ENCODE measurements at regions not wholly inside any gene's neighbourhood (a gene's known extent, or its start where the extent isn't known, plus 50 kb on each side); places are given as distances from the start of the nearest gene placed in this dataset.
"Not testable (repeated sequence)": the region's sequence is repeated elsewhere in the genome, so short reads cannot be mapped to it uniquely, and the experiment has no call there.

DNA sequence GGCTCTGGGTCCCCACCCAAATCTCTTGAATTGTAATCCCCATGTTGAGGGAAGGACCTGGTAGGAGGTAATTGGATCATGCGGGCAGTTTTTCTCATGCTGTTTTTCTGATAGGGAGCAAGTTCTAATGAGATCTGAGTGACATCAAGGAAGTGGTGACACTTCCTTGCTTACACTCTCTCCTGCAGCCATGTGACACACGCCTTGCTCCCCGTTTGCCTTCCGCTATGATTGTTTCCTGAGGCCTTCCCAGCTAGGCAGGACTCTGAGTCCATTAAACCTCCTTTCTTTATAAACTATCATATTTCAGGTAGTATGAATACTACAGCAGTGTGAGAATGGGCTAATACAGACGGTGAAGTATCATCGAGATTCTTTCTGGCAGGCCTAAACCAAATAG lies 1040.4 kb upstream of the MIR17HG start:
- no peak for DNase-seq

DNA sequence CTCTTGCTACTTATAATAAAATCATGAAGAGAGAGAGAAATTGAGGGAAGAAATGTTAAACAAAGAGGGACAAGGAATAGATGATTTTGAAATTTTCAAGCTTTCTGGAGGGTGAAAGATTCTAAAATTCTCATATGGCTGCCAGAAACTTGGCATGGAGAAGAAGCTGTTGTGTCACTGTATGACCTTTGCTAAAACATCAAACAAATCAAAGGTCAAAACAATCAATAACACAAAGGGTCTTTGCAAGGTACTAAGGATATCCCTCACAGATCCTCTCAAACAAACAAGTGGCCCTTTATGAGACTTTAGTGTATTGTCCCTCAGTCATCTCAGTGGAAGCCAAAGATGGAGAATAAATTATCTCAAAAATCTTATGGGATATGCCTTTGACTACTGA lies 1039.2 kb upstream of the MIR17HG start:
- no peak for DNase-seq

DNA sequence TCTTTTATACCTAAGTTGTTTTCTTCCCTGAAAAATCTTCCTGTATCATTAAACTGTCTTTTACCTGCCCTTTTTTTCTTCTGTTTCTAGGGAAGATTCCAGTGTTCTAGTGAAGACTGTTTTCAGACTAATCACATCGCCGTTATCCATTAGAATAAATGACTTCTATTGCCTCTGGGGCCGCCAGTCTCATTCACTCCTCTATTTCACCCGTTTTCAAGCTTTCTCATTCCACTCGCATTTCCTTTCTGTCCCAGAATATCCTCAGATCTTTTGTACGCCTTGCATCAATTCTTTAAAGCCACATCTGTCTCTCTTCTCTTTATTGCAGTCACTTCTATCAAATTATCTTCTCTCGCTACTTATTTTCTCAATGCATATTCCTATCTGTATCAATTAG lies 1035.6 kb upstream of the MIR17HG start:
- DNase-seq = no peak

DNA sequence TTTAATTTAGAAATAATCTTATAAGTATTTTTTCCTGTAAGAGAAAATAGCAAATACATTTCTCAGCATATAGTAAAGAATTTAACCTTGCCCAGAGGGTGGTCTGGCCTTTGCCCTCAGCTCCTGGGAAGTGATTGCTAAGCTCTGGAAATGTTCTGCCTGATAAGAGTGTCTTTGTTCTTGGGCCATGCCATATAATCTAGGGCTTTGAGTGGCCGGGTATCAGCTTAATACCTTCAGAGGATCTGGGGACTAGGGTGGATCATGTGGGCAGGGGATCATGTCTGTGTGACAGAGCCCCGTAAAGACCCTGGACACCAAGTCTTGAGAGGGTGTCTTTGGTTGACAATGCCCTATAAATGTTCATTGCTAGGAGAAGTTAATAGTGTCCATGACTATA lies 1032.4 kb upstream of the MIR17HG start:
- no peak for DNase-seq

DNA sequence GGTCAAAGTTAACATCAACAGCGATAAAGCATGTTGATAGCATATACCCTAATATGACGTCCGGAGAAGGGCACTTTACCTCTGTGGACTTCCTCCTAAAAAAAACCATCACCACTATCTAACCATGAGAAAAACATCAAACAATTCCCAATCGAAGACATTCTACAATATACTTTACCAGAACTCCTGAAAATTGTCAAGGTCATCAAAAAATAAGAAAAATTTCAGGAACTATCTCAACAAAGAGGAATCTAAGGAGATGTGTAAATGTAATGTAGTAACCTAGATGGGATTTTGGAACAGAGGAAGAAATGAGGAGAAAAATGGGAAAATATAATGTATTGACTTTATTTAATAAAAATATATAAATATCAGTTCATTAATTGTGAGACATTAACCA lies 1026.8 kb upstream of the MIR17HG start:
- DNase-seq = no peak

DNA sequence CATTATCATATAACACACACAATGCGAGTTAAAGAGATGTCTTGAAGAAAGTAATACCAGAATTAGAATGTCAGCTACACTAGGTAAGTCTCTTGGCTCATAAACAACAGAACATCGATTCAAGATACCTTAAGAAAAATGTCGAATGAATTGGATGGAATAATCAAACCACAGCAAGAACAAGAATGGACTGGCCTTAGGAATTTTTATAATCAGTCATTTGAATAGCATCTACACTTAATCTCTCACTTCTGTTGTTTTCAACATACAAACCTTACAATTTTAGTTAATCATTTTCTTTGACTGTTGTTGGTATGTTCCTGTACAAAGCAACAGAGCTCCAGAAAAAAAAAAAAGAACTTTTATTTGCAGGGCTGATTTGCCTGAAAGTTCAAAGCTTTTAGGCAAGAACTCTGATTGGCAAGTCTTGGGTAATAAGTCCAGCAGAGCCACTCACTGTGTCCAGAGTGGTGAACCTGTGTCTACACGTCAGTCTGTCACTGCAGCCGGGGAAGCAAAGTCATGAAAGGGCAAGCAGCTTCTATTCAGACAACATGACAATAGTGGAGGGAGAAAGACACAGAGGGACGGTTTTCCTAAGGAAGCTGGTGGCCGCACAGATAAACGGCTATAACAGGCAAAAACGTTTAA lies 1026.1 kb upstream of the MIR17HG start:
- DNase-seq = no peak

DNA sequence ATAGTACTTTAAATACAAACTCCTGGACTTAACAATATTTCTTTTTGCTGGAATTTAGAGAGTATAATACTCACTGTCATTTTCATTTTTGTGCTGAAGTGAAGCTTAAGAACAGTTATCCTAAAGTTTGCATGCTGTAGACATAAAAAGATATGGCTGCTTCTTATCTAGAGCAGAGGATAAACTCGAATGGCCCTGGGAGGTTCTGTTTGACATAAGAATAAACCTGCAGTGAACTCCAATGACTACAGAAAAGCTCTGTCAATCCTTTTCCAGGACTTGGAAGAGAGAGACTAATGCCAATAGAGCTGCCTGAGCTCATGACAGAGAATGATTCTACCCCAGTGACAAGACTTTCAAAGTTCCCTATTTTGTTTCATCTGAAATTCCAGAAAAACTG lies 1017.8 kb upstream of the MIR17HG start:
- no peak for DNase-seq

DNA sequence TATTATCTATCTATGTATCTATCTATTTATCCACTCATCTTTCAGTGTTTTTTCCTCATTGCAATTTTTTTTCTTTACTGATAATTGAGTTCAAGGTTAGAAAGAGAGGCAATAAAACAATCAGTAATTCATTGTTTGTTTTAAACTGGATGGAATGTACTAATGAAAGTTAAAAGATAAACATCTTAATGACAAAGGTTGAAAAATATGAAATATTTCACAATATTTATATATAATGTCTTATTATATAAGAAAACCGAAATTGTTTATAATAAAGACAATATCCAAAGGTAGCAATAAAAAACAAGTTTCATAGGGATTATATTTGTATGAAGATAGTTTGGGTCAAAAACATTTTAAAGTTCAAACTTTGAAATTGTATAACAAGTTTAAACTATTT lies 1015.5 kb upstream of the MIR17HG start:
- no peak for DNase-seq

DNA sequence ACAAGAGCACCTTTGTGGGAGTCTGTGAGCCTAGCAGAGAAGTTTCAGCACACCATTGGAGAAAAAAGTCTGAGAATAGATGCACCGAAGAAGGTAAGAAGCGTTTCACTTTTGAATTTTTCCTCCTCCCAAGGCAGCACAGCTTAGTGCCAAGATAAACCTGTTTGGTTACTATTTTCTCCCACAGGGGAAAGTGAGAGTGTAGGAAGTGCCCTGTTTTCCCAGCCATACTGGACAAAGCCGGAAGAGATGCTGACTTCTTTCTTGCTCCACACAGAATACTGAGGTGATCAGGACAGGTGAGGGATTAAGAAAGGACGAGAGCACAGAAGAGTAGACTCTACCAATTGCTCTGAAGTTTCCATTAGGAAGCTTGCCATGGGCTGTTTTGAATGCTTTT lies 1011.0 kb upstream of the MIR17HG start:
- no peak for DNase-seq

DNA sequence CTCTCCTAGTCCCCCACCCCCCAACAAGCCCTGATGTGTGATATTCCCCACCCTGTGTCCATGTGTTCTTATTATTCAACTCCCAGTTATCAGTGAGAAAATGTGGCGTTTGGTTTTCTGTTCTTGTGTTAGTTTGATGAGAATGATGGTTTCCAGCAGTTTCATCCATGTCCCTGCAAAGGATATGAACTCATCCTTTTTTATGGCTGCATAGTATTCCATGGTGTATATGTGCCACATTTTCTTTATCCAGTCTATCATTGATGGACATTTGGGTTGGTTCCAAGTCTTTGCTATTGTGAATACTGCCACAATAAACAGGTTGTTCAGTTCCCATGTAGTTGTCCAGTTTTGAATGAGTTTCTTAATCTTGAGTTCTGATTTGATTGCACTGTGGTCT lies 1006.1 kb upstream of the MIR17HG start:
- not testable (repeated sequence) for DNase-seq

DNA sequence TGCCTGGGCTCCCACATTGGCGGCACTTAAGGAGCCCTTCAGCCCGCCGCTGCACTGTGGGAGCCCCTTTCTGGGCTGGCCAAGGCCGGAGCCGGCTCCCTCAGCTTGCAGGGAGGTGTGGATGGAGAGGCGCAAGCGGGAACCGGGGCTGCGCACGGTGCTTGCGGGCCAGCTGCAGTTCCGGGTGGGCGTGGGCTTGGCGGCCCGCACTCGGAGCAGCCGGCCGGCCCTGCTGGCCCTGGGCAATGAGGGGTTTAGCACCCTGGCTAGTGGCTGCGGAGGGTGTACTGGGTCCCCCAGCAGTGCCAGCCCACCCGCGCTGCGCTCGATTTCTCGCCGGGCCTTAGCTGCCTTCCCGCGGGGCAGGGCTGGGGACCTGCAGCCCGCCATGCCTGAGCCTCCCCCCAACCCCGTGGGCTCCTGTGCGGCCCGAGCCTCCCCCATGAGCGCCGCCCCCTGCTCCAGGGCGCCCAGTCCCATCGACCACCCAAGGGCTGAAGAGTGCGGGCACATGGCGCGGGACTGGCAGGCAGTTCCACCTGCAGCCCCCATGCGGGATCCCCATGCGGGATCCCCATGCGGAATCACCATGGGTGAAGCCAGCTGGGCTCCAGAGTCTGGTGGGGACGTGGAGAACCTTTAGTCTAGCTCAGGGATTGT lies 998.9 kb upstream of the MIR17HG start:
- not testable (repeated sequence) for DNase-seq

DNA sequence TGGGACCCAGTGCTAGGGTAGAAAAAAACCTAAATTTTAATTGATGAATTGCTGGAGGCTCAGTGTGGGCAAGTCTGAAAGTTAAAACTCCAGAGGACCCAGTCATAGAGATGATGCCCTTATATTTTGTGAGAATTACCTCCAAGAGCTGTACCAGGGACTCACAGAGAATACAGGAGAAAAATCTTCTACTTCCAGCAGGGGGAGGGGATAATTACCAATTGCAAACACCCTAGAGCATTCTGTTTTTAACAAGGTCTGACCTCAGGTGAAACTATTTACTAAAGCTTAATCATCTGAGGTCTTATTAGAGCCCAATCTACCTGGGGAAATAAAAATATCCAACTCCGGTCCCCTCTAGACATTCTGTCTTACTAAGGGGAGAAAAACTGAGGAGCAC lies 994.7 kb upstream of the MIR17HG start:
- DNase-seq = no peak

DNA sequence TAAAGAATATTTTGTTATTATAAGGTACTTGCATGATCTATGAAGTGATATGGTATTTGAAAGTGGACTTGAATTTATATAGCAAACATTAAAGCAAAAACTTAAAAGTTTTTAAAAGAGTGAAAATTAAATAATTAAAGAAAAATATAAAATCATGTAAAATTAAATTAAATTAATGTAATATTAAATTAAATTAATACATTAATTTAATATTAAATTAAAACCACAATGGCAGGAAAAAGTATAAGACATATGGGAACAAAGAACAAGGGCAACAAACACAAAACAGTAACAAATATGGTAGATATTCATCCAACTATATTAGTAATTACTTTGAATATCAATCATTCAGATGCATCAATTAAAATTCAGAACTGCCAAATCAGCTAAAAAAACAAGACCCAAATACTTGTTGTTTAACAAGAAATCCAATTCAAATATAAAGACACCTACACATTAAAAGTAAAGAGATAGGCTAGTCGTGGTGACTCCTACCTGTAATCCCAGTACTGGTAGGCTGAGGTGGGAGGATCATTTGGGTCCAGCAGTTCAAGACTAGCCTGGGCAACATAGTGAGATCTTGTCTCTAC lies 992.2 kb upstream of the MIR17HG start:
- DNase-seq = no peak

DNA sequence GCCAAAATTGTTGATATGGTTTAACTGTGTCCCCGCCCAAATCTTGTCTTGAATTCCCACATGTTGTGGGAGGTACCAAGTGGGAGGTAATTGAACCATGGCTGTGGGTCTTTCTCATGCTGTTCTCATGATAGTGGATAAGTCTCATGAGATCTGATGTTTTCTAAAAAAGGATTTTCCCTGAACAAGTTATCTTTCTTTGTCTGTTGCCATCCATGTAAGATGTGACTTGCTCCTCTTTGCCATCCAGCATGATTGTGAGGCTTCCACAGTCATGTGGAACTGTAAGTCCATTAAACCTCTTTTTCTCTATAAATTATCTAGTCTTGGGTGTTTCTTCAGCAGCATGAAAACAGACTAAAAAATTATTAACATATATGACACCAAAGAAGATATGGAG lies 986.7 kb upstream of the MIR17HG start:
- no peak for DNase-seq

DNA sequence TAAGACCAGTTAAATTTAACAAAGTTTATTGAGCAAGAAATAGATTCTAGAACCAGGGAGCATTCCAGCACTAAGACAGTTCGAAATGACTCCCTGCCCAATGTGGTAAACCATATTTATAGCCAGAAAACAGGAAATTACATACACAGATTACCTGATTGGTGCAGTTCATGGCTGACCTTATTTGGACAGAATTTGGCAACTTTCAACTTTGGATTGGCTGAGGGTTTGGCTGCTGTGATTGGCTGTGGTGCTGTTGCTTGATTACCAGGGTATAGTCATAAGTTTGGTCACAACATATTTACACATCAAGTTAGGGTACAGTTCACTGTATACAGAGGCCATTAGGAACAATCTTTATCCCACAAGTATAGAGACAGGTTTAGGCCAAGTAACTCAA lies 984.8 kb upstream of the MIR17HG start:
- no peak for DNase-seq

DNA sequence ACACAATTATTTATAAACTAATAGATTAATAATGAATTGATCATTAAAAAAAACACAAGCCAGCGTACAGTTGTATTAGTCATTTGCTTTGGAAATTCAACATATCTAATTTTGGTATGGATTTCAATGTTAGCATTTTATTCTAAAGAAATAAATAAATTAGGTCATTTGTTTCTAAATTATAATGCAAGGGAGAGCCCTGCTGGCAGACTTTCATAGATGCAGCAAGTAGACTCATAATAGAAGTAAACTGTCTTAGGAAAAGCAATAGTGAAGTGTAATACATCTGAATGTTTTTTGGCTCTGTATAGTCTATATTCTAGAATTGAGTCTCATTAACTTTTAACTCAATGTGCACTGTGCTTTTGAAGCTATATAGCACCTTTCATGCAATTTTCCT lies 982.4 kb upstream of the MIR17HG start:
- no peak for DNase-seq

DNA sequence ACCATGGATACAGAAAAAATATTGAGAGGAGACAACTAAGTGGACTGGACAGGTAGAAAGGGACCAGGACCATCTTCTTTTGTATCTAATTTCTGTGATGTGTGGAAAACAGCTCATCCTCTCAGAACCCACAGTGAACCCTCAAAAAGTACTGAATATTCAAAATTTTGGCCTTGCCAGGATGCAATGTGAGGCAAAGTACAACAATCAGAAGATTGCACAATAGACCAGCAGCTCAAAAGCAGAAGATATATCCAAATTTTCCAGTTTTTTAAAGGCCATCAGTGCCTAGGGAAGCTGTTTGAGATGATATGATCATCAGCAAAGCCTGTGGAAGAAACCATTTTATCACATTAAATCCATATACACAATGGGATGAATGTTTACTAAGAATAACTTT lies 973.3 kb upstream of the MIR17HG start:
- no peak for DNase-seq

DNA sequence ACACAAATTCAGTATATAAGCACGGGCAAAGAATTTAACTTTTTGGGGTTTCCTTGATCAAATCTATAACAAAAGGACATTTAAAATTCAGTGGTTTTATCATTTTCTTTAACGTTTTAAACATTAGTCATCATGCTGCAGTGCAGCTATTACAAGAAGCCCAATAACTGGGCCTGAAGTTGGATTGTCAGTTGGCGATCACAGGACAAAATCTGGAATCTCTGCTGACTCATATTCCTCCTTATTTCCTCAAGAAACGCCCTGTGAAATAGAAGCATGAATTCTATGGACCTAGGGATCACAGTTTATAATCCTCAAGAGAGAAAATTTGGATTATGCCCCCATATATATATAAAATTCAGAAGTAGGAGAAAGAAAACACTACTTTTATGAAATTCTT lies 971.6 kb upstream of the MIR17HG start:
- no peak for DNase-seq

DNA sequence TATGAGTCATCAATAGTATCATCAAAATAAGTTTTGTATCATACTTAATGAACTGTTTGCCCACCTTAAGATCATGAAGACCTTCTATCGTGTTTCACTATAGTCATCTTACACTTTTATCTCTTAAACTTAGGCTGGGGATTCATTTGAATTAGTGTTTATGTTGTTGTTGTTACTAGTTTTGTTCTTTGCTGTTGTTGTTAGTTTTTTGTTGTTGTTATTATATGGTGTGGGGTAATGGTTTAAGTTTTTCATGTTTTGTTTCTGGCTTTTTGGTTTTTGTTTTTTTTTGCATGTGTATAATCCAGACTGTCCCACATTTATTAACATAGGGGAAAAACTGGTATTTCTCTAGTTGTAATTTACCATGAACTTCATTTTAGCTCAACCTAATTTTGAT lies 965.1 kb upstream of the MIR17HG start:
- no peak for DNase-seq

DNA sequence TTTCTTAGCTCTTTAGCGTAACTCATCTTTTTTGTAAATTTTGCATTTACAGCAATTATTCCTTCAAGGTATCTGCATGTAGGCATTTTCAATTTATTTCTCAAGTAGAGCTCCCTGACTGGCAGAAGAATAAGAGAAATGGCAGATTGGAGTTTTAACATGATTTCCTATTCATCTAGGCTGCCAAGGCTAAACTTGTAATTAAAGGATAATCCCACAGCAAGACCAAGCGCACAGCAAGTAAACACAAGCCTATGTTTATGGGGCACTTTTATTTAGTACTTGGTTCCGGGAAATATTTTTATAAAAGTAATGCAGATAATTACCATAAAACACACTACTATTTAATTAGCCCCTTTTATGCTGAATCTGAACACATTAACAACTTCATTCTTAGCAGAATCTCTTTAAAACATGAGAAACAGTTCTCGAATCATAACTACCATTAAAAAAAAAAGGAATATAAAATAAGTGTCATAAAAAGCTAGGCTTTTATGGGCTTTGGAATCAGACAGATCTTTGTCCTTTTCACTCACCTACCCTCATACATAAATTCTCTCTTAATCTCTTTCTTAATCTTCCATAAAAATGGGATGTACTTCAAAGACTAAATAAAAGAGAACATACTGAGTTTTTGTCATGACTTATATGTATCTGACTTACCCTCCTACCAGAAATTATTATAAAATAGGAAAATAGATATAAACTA lies 961.6 kb upstream of the MIR17HG start:
- DNase-seq = no peak

DNA sequence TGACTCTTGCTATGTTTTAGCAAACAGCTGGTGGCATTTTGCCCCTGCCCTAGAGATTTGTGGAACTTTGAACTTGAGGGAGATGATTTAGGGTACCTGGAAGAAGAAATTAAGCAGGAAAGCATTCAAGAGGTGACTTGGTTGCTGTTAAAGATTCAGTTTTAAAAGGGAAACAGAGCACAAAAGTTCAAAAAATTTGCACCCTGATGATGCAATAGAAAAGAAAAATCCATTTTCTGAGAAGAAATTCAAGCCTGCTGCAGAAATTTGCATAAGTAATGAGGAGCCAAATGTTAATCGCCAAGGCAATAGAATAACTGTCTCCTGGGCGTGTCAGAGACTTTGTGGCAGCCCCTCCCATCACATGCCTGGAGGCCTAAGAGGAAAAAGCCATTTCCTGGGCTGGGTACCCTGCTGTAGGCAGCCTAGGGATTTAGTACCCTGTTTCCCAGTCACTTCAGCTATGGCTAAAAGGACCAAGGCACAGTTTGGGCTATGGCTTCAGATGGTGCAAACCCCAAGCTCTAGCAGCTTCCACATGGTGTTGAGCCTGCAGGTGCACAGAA lies 958.5 kb upstream of the MIR17HG start:
- DNase-seq = no peak

DNA sequence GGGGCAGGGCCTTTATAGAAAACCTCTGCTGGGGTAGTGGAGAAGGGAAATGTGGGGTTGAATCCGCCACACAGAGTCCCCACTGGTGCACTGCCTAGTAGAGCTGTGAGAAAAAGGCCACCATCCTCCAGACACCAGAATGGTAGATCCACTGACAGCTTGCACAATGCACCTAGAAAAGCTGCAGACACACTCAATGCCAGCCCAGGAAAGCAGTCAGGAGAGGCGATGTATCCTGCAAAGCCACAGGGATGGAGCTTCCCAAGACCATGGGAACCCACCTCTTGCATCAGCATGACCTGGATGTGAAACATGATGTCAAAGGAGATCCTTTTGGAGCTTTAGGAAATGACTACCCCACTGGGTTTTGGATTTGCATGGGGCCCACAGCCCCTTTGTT lies 958.0 kb upstream of the MIR17HG start:
- DNase-seq = no peak

DNA sequence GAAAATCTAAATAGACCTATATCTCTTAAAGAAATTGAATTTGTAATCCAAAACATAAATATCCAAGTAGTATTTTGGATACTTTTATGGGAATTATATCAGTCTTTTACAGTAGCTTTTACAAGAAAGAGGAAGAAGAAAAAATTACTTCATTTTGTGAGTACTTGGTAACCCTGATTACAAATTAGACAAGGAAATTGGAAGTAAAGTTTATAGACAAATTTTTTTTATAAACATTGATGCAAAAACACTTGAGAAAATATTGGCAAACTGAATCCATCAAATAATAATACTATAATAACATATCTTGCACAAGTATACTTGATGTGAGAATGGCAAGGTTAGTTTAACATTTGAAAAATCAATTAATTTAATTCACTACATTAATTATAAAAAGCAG lies 954.1 kb upstream of the MIR17HG start:
- no peak for DNase-seq

DNA sequence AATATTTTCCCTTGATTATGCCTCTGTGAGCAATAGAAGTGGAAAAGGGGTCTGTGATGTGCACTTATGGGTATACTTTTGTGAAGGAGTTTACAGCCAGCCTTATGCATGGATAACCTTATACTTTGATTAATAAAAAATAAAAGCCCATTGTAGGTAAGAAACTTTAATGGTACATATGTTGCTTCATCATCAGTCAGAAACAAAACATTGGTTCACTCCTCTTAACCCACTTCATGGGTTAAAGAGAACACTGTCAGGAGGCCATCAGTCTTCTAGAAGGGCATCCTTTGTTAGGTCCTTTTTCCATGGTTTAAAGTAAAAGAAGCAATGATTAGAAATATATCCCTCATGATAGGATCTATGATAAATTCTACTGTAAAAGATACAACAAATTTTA lies 952.1 kb upstream of the MIR17HG start:
- no peak for DNase-seq
